ENCODE measurements at regions not wholly inside any gene's neighbourhood (a gene's known extent, or its start where the extent isn't known, plus 50 kb on each side); places are given as distances from the start of the nearest gene placed in this dataset.

- H3K4me1 ChIP-seq (ENCODE audit: control insufficient read depth, insufficient read depth, low read length) = no peaks in the 10 kb centered on the region
- H2AFZ ChIP-seq (ENCODE audit: control insufficient read depth, low read depth, low read length) = no peak overlapping the region
- DNase-seq (ENCODE audit: low read depth, low spot score) (no peak), FAIRE-seq (no peak), ATAC-seq (no peak)
- ChIA-PET RAD21 (ENCODE audit: unreplicated experiment) (no interaction called here), POLR2A (no interaction called here), CTCF (interaction anchor here (0.5 to 1.2 kb wide), 3 partner anchors 51 to 659 kb away, joined by 3 to 8 read pairs (median 3); no protein-coding TSS in a partner anchor), SMC1A (ENCODE audit: uncharacterized antibody, unreplicated experiment) (interaction anchor here (1.3 kb wide), 1 partner anchor 19 kb away, joined by 3 read pairs; no protein-coding TSS in a partner anchor)
- WGBS (ENCODE audit: insufficient coverage, insufficient replicate concordance, low lambda C conversion rate, missing lambda C conversion rate) = 68% methylated on average over 3 of the region's 3 CpGs
- no peaks in the 10 kb centered on the region for H4K20me1 ChIP-seq (ENCODE audit: control insufficient read depth, insufficient read depth)
- no peaks in the 10 kb centered on the region for H3K36me3 ChIP-seq (ENCODE audit: control insufficient read depth in 2 of 2, insufficient read depth in 2 of 2, low read length in 1 of 2)
- no peak overlapping the region for H3K4me2 ChIP-seq (ENCODE audit: control insufficient read depth, insufficient read depth)
- H3K9me3 ChIP-seq (replicated peaks; ENCODE audit: control insufficient read depth, insufficient read depth, low read length) = no peaks in the 10 kb centered on the region
- no peak overlapping the region for H3K9ac ChIP-seq (ENCODE audit: control insufficient read depth, insufficient read depth, low read length)
- H3K4me3 ChIP-seq = no peak overlapping the region
- TF ChIP-seq DPF2 (IDR thresholded peaks at IDR 0.05) = no peak
- TF ChIP-seq IRF4 (IDR thresholded peaks at IDR 0.05; ENCODE audit: low read depth, low read length) = no peak
- TF ChIP-seq ZNF274 (IDR thresholded peaks at IDR 0.05; ENCODE audit: insufficient read depth, insufficient read length) = no peak
- intact Hi-C loops (cut with micrococcal nuclease; ENCODE audit: unreplicated experiment) (no loop called here), in situ Hi-C loops (cut with MboI) (no loop called here)
- no peaks in the 10 kb centered on the region for H3K79me2 ChIP-seq (ENCODE audit: control insufficient read depth, insufficient read depth, low read length)
- H3K27me3 ChIP-seq (replicated peaks in 1 of 2; ENCODE audit: control insufficient read depth in 2 of 2, insufficient read depth in 2 of 2, low read length in 1 of 2) = no peaks in the 10 kb centered on the region
- no TSS peak for BruUV-seq (replicated peaks)
- no peak overlapping the region for H3K27ac ChIP-seq (ENCODE audit: control insufficient read depth, insufficient read depth)
Measured at GRCh38 chr2:53473775-53474311, 293.8 kb upstream of the CHAC2 start.

GRCh38 chr2:53473236-53473635, 294.4 kb upstream of the CHAC2 start:
- no peaks in the 10 kb centered on the region for H3K9me3 ChIP-seq (replicated peaks; ENCODE audit: control insufficient read depth, insufficient read depth, low read length)
- in situ Hi-C loops (cut with MboI) = no loop called here
- H3K4me2 ChIP-seq (ENCODE audit: control insufficient read depth, insufficient read depth) = no peak overlapping the region
- WGBS (ENCODE audit: insufficient coverage, insufficient replicate concordance, low lambda C conversion rate, missing lambda C conversion rate) = 9% methylated on average over 4 of the region's 4 CpGs
- ChIA-PET RAD21 (ENCODE audit: unreplicated experiment) (no interaction called here), POLR2A (no interaction called here), SMC1A (ENCODE audit: uncharacterized antibody, unreplicated experiment) (no interaction called here), CTCF (interaction anchor here (0.7 to 1.2 kb wide), 2 partner anchors 50 to 658 kb away, joined by 3 to 8 read pairs; no protein-coding TSS in a partner anchor)
- H3K9ac ChIP-seq (ENCODE audit: control insufficient read depth, insufficient read depth, low read length) = no peak overlapping the region
- H4K20me1 ChIP-seq (ENCODE audit: control insufficient read depth, insufficient read depth) = no peaks in the 10 kb centered on the region
- no peaks in the 10 kb centered on the region for H3K27me3 ChIP-seq (replicated peaks in 1 of 2; ENCODE audit: control insufficient read depth in 2 of 2, insufficient read depth in 2 of 2, low read length in 1 of 2)
- no peak overlapping the region for H3K27ac ChIP-seq (ENCODE audit: control insufficient read depth, insufficient read depth)
- intact Hi-C loops (cut with micrococcal nuclease; ENCODE audit: unreplicated experiment) = no loop called here
- peak; percentile 43; the same call in 1 of the 3 replicates for ATAC-seq
- no peak overlapping the region for H2AFZ ChIP-seq (ENCODE audit: control insufficient read depth, low read depth, low read length)
- no peaks in the 10 kb centered on the region for H3K4me1 ChIP-seq (ENCODE audit: control insufficient read depth, insufficient read depth, low read length)
- FAIRE-seq = no peak
- H3K4me3 ChIP-seq = no peak overlapping the region
- H3K36me3 ChIP-seq (ENCODE audit: control insufficient read depth in 2 of 2, insufficient read depth in 2 of 2, low read length in 1 of 2) = no peaks in the 10 kb centered on the region
- DNase-seq (ENCODE audit: low read depth, low spot score) = no peak
- BruUV-seq (replicated peaks) = no TSS peak
- no peaks in the 10 kb centered on the region for H3K79me2 ChIP-seq (ENCODE audit: control insufficient read depth, insufficient read depth, low read length)
- TF ChIP-seq POU2F2 (IDR thresholded peaks at IDR 0.05; ENCODE audit: borderline replicate concordance, low read depth, low read length) (no peak), ATF2 (IDR thresholded peaks at IDR 0.05; ENCODE audit: low read length) (no peak), SUZ12 (IDR thresholded peaks at IDR 0.05; ENCODE audit: unreplicated experiment) (no peak), RAD21 (IDR thresholded peaks at IDR 0.05; ENCODE audit: insufficient read depth, low read depth, low read length) (peak; percentile 35; the same call in 1 of the 2 replicates)
- TF ChIP-seq, protein P1, sequence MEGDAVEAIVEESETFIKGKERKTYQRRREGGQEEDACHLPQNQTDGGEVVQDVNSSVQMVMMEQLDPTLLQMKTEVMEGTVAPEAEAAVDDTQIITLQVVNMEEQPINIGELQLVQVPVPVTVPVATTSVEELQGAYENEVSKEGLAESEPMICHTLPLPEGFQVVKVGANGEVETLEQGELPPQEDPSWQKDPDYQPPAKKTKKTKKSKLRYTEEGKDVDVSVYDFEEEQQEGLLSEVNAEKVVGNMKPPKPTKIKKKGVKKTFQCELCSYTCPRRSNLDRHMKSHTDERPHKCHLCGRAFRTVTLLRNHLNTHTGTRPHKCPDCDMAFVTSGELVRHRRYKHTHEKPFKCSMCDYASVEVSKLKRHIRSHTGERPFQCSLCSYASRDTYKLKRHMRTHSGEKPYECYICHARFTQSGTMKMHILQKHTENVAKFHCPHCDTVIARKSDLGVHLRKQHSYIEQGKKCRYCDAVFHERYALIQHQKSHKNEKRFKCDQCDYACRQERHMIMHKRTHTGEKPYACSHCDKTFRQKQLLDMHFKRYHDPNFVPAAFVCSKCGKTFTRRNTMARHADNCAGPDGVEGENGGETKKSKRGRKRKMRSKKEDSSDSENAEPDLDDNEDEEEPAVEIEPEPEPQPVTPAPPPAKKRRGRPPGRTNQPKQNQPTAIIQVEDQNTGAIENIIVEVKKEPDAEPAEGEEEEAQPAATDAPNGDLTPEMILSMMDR (IDR thresholded peaks at IDR 0.05 in 2 of 3, conservative IDR thresholded peaks at IDR 0.05 in 1 of 3; ENCODE audit: control insufficient read depth in 2 of 3, extremely low read depth in 1 of 3, insufficient read depth in 1 of 3, low read depth in 3 of 3, low read length in 3 of 3) = peak in 2 of 3 experiments; percentile 29 to 30; a peak in 2 of 6 replicates
